LNCAP (cell line): ENCODE measurements at regions not wholly inside any gene's neighbourhood (a gene's known extent, or its start where the extent isn't known, plus 50 kb on each side); places are given as distances from the start of the nearest gene placed in this dataset.

Source experiments
- TF ChIP-seq, protein P1 (sequence below): fragments of 450-650 bp; IDR thresholded peaks from 2 replicates; pipeline ENCODE4 v1.5.1; 2017; ENCODE audit warnings: mild to moderate bottlenecking

DNA sequence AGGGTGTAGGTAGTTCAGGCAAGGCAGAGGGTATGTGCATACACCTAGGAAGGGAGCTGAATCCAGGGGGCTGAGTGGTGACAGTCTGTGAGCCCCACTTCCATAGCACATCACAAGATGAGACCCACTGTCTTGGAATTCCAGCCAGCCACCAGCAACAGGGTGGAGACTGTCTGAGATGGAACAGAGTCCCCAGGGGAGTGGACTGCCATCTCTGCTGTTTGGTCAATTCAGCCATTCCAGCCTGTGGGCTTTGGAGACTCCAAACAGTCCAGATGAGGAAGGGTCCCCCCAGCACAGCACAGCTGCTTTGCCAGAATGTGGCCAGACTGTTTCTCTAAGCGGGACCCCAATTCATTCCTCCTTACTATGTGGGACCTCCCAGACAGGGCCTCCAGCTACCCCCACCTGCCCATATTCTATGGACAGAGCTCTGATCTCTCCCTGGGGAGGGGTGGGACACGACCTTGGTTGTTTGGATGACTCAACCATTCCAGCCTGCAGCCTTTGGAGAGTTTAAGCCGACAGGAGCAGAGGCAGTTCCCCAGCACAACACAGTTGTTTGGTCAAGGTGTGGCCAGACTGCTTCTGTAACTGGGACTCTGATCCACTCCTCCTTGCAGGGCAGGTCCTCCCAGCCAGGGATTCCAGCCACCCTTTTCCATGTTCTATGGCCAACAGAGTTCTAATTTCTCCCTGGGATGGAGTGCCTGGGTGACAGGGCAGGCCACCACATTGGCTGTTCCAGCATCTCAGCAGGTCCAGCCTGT lies 178.0 kb downstream of the RND3 start:
- TF ChIP-seq, protein P1, sequence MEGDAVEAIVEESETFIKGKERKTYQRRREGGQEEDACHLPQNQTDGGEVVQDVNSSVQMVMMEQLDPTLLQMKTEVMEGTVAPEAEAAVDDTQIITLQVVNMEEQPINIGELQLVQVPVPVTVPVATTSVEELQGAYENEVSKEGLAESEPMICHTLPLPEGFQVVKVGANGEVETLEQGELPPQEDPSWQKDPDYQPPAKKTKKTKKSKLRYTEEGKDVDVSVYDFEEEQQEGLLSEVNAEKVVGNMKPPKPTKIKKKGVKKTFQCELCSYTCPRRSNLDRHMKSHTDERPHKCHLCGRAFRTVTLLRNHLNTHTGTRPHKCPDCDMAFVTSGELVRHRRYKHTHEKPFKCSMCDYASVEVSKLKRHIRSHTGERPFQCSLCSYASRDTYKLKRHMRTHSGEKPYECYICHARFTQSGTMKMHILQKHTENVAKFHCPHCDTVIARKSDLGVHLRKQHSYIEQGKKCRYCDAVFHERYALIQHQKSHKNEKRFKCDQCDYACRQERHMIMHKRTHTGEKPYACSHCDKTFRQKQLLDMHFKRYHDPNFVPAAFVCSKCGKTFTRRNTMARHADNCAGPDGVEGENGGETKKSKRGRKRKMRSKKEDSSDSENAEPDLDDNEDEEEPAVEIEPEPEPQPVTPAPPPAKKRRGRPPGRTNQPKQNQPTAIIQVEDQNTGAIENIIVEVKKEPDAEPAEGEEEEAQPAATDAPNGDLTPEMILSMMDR, result no peak

DNA sequence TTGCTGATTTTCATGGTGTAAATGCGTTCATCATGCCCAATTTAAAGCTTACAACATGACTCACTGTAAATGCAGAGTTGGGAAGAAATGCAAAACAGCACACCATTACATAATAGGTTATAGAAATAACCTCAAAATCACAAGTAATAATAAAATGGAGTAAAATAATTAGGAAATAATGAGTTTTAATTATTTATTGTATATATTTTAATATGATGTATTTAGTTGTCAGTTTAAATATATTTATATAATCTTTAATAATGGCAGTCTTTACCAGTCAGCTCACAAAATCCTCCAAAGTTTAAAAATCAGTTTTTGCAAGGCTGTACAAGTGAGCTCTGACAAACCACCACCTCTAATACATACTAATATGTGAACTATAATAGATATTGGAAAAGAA lies 180.2 kb downstream of the RND3 start:
- TF ChIP-seq, protein P1, result no peak

DNA sequence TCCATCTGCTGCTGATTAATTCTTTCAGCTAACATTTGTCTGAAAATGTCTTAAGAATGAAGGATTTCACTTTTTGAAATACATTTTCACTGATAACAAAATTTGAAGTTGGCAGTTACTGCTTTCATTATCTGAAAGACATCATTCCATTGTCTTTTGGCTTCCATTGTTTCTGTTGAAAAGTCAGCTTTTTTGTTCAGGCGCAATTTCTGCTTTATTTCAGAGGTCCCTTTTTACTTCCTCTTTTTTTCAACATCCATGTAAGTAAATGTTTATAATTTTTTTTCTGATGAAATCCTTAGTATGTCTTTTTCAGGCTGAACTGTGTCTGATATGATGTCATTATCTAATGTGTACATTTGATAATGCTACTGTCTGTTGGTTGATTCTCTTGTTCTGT lies 184.2 kb downstream of the RND3 start:
- TF ChIP-seq, protein P1, result no peak

DNA sequence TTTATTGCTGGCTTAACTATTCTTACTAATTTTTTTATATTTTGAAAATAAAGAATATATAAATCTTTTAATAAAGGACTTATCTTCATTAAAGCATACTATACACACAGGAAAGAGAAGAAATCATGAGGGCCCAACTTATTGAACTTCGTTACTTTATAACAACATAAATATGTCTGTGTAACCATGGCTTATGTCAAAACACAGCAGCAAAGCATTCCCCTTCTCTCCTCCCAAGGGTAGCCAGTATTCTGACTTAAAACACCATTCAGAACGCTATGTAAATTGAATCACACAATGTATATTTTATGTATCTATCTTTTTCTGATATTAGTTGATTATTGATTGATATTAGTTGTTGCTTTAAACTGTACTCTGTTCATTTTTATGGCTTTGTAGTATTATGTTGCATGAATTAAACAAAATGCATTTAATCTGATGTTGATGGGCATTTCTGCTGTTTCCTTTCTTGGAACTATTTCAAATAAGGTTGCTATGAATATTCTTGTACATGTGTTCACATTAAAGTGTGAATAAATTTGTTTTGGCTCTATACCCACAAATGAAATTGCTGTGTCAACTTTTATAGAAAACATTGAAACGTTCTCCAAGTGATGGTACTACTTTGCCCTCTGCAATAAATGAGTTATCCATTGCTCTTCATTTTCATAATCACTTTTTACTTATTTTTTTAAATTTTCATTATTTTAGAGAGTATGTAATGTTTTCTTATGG lies 188.7 kb downstream of the RND3 start:
- TF ChIP-seq, protein P1, result no peak

DNA sequence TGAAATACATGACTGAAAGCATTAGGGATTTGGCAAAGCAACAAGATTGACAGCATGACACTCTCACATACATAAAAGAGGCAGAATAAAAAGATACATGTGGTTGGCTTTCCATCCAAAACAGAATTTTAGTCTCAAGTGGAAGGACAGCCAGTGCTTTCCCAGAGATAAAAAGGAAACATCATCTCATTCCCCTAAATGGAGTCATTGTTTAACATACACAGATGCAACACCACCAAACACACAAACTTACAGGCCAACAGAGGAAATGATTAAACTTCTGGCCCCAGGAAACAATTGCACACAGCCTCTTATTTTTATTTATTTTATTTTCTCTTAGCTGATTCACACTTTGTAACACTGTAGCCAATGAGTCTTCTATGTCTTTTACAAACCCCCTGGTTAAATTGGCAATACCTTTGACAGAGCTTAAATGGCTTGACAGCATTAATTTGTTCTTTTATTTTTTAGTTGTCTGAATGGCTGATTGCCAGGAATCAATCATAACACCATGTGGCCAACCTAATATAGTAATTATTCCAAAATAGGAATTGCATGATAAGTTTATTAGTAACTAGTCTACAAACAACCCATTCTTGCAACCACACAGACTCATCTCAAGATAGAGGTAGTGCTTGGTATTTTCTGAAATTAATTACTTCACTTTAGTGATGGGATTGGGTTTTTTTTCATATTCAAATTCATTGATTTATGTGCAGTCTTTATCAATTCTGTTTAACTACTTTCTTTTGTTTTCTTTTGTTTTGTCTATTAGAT lies 190.5 kb downstream of the RND3 start:
- TF ChIP-seq, protein P1, result no peak

DNA sequence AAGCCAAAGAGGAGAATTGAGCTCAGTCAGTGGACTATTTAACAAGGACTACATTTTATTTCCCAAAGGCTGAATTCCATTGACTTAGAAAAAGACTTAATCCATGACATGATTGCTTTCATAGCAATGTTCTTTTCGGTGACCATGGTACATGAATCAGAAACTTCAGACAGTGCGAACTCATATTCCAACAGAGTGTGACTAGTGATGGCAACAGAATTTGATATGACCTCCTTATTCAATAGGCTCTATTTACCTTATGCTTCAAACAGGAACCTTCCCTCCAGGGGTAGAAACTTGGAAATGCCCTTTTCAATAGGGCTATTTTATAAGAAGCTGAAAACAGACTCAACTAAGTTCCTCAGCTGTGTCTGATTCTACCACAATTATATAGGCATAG lies 191.9 kb downstream of the RND3 start:
- TF ChIP-seq, protein P1, result no peak

DNA sequence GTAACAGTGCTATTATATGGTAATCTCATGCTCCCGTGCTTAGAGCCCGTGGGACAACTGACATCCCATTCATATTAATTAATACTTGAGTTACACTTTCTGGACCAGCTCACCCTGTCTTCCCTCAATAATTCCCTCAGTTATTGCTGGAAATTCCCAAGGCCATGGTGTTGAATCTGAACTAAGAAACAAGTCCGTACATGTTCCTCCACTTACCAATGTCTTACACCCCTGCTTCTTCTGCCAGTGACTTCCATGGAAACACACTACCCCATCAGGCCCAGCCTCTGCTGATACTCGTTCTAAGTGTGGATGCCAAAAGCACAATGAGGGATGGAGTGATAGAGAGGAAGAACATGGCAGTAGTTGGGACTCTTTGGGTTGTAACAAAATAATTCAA lies 193.7 kb downstream of the RND3 start:
- TF ChIP-seq, protein P1, result no peak
